Right lobe of liver (tissue), 6 donors: ENCODE measurements at regions not wholly inside any gene's neighbourhood (a gene's known extent, or its start where the extent isn't known, plus 50 kb on each side); places are given as distances from the start of the nearest gene placed in this dataset.

Experiments
- ATAC-seq, 4 donors: fragments of 200-7000 bp; cut with Tn5 transposase; one replicate each; pipeline ENCODE4 v1.9.1; 2020; ENCODE audit warnings: mild to moderate bottlenecking in 4 of 4, moderate library complexity in 4 of 4
- DNase-seq, 3 donors: peaks; one replicate each; pipeline ENCODE4 v3.0.0-alpha.2; 2020
- H3K27ac ChIP-seq, 3 donors: fragments of 200-600 bp; one replicate each; pipeline ENCODE4 v1.8.0; 2022
- H3K27me3 ChIP-seq, 2 donors: fragments of 200-600 bp; one replicate each; pipeline ENCODE4 v1.8.0; 2022
- H3K36me3 ChIP-seq, 4 donors: fragments of 200-600 bp; sonication (generic) in 1 of 4; one replicate each; pipeline versions ENCODE4 v1.5.1 to v1.8.0; 2017 to 2022; ENCODE audit warnings: control low read depth in 1 of 4
- H3K4me1 ChIP-seq, 4 donors: fragments of 200-600 bp; sonication (generic) in 1 of 4; one replicate each; pipeline versions ENCODE4 v1.5.1 to v1.8.0; 2017 to 2022; ENCODE audit warnings: control low read depth in 1 of 4
- H3K4me3 ChIP-seq, 3 donors: fragments of 200-600 bp; one replicate each; pipeline ENCODE4 v1.8.0; 2022
- H3K9me3 ChIP-seq, 4 donors: fragments of 200-600 bp; sonication (generic) in 1 of 4; one replicate each; pipeline versions ENCODE4 v1.5.1 to v1.8.0; 2017 to 2022; ENCODE audit warnings: control low read depth in 1 of 4
- POLR2A ChIP-seq: fragments of 450-650 bp; IDR thresholded peaks from one replicate; pipeline ENCODE4 v1.6.1; 2017; ENCODE audit warnings: antibody characterized with exemption, mild to moderate bottlenecking
- WGBS: methylation state at CpG from one replicate; pipeline ENCODE4 v1.1.6; 2018; ENCODE audit warnings: low coverage, low lambda C conversion rate; ENCODE audit not compliant: insufficient coverage; ENCODE audit errors: missing lambda C conversion rate; 5-methylcytosine and 5-hydroxymethylcytosine counted together
- intact Hi-C, 2 donors: fragments of 100-400 bp; cut with DNase I; formaldehyde crosslinking; loops; one replicate each; pipeline versions ENCODE4 v1.11.2 to v1.14.1; 2022
- TF ChIP-seq, protein P1 (sequence below), 4 donors: fragments of 200-600 bp in 3 of 4; fragments of 450-650 bp in 1 of 4; IDR thresholded peaks; one replicate each; pipeline versions ENCODE4 v1.5.1 to v1.8.0; 2016 to 2022; ENCODE audit warnings: antibody characterized with exemption in 4 of 4, mild to moderate bottlenecking in 2 of 4
- donor health status: DM: no; HTN: yes; CAD: no.
- donor health status: DM: no; HTN: no; CAD: no.
- donor health status: DM: no; HTN: no; CAD: no.
- donor health status: DM: no; HTN: yes; CAD: no.
- donor health status: DM: no; HTN: yes; CAD: no.

DNA sequence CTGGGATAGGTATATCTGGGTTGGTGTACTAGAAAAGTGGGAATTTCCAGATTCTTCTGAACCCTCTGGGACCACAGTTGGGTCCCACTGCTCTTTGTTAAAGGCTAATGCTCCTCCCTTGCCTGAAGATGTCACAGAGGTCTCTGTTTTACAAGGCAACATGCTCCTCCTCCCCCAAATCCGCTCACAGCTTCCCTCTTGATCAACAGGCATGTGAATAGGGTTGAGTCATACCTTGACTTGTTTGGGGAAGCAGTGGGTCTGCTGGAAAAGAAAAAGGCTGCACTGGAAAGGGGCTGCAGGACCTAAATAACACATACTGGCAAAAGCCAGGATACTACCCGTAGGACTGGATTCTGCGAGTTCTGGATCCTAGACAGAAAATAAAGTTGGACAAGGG is 165.4 kb upstream of the TMEM260 start:
- DNase-seq, result no peak
- peak in 1 of 4 donors; percentile 22 for ATAC-seq
- H3K4me1 ChIP-seq, result no peaks in the 10 kb centered on the region
- no peaks in the 10 kb centered on the region for H3K9me3 ChIP-seq
- no peaks in the 10 kb centered on the region for H3K36me3 ChIP-seq
- H3K4me3 ChIP-seq, result no peak overlapping the region
- TF ChIP-seq, protein P1, sequence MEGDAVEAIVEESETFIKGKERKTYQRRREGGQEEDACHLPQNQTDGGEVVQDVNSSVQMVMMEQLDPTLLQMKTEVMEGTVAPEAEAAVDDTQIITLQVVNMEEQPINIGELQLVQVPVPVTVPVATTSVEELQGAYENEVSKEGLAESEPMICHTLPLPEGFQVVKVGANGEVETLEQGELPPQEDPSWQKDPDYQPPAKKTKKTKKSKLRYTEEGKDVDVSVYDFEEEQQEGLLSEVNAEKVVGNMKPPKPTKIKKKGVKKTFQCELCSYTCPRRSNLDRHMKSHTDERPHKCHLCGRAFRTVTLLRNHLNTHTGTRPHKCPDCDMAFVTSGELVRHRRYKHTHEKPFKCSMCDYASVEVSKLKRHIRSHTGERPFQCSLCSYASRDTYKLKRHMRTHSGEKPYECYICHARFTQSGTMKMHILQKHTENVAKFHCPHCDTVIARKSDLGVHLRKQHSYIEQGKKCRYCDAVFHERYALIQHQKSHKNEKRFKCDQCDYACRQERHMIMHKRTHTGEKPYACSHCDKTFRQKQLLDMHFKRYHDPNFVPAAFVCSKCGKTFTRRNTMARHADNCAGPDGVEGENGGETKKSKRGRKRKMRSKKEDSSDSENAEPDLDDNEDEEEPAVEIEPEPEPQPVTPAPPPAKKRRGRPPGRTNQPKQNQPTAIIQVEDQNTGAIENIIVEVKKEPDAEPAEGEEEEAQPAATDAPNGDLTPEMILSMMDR (IDR thresholded peaks at IDR 0.05), result no peak
- no peak for TF ChIP-seq POLR2A
- intact Hi-C loops, result no loop called here
- WGBS, result 79% methylated on average over 3 of the region's 3 CpGs
- H3K27me3 ChIP-seq, result no peaks in the 10 kb centered on the region
- H3K27ac ChIP-seq, result no peak overlapping the region

DNA sequence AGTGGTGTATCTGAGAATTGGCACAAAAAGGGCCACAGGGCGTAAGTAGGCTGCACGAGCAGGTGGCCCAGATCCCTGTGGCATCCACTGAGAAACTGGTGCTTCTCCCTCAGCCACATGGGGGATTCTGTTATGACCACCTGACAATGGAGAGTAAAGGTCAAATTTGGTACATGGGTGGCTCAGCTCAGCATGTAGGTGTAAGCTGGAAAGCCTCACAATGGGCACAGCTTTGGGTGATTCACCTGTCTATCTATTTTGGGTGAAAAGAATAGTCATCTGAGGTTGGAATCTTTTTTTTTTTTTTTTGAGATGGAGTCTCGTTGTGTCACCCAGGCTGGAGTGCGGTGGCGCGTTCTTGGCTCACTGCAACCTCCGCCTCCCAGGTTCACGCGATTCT is 163.4 kb upstream of the TMEM260 start:
- H3K36me3 ChIP-seq, result no peaks in the 10 kb centered on the region
- intact Hi-C loops, result no loop called here
- H3K27ac ChIP-seq, result no peak overlapping the region
- DNase-seq, result no peak
- no peaks in the 10 kb centered on the region for H3K27me3 ChIP-seq
- TF ChIP-seq, protein P1 (IDR thresholded peaks at IDR 0.05), result no peak
- TF ChIP-seq POLR2A, result no peak
- no peaks in the 10 kb centered on the region for H3K9me3 ChIP-seq
- WGBS, result 74% methylated on average over 7 of the region's 9 CpGs
- no peak for ATAC-seq
- no peak overlapping the region for H3K4me3 ChIP-seq
- H3K4me1 ChIP-seq, result no peaks in the 10 kb centered on the region

DNA sequence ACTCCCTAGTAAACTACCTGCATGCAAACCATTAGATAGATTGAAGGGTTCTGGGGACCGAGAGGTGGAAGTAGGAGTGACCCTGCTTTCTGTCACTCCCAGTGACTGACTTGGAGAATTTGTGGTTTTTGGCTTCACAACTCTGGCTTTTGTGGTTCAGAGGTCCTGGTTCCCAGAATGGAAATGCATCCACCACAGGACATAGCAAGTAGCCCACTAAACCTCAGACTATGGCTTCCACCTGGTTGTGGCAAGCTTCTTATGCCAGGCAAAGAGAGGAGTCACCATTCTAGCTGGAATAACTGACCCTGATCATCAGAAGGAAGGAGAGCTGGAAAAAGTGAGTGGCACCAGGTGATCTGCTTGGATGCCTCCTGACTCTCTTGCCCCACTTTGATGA is 162.4 kb upstream of the TMEM260 start:
- H3K9me3 ChIP-seq, result no peaks in the 10 kb centered on the region
- intact Hi-C loops, result no loop called here
- TF ChIP-seq, protein P1 (IDR thresholded peaks at IDR 0.05), result no peak
- ATAC-seq (no peak), DNase-seq (no peak)
- no peak overlapping the region for H3K27ac ChIP-seq
- no peak overlapping the region for H3K4me3 ChIP-seq
- no peaks in the 10 kb centered on the region for H3K36me3 ChIP-seq
- H3K4me1 ChIP-seq, result no peaks in the 10 kb centered on the region
- no peaks in the 10 kb centered on the region for H3K27me3 ChIP-seq
- WGBS, result no CpG with 5 or more reads among the region's 1 CpG

DNA sequence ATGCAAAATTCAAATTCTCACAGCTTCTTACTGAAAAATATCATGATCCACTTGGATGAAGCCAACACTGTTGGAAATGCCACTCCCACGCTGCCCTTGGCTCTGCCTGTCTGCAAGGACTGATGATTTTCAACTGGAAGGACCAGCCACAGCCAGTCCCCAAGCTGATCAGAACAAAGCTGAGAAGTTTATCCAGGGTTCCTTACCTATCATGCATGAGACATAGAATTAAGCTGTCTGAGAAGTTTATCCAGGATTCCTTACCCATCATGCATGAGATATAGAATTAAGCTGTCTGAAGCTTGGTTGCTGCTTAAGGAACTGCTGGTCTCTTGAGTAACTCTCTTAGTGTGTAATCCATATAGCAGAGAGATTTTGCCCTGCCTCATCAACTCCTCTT is 159.8 kb upstream of the TMEM260 start:
- H3K27me3 ChIP-seq, result no peaks in the 10 kb centered on the region
- TF ChIP-seq POLR2A, result no peak
- TF ChIP-seq, protein P1 (IDR thresholded peaks at IDR 0.05), result no peak
- ATAC-seq, result no peak
- no peaks in the 10 kb centered on the region for H3K9me3 ChIP-seq
- DNase-seq, result no peak
- H3K4me1 ChIP-seq, result no peaks in the 10 kb centered on the region
- WGBS, result 40% methylated on average over 1 of the region's 1 CpG
- no peaks in the 10 kb centered on the region for H3K36me3 ChIP-seq
- intact Hi-C loops, result no loop called here
- no peak overlapping the region for H3K4me3 ChIP-seq
- no peak overlapping the region for H3K27ac ChIP-seq

DNA sequence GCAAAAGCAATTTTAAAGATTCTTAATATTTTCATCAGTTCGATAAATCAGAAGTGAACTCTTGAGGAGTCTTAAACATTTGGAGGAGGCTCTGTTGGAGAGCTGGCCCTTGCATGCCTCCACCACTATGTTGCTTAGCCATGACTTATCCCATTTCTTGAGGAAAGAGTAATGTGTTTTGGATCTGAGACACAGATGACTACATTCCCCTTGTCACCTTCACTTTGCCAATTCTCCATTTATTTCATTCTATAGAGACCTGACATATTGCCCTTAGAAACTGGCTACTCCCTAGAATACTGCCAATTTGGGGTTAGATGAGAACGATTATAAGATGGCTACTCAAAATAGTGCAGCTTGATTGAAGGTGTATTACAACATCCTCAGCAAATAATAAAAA is 157.4 kb upstream of the TMEM260 start:
- ATAC-seq, result no peak

More for the DNA sequence above, 157.4 kb upstream of the TMEM260 start:
- 76% methylated on average over 2 of the region's 2 CpGs for WGBS
- Histone ChIP-seq H3K4me1 (no peaks in the 10 kb centered on the region), H3K27me3 (no peaks in the 10 kb centered on the region), H3K27ac (no peak overlapping the region), H3K36me3 (no peaks in the 10 kb centered on the region), H3K4me3 (no peak overlapping the region), H3K9me3 (no peaks in the 10 kb centered on the region)
- TF ChIP-seq POLR2A, result no peak
- TF ChIP-seq, protein P1 (IDR thresholded peaks at IDR 0.05), result no peak
- intact Hi-C loops, result no loop called here
- DNase-seq, result no peak
